HG02588 (cell line): ENCODE measurements at regions not wholly inside any gene's neighbourhood (a gene's known extent, or its start where the extent isn't known, plus 50 kb on each side); places are given as distances from the start of the nearest gene placed in this dataset.
A peak's percentile ranks its signal among the peaks of the same experiment; 100 is the strongest.

Source experiments
- ATAC-seq: cut with Tn5 transposase; IDR thresholded peaks from one replicate; pipeline ENCODE4 v1.9.1; 2021; ENCODE audit warnings: mild to moderate bottlenecking, moderate library complexity; ENCODE audit not compliant: unreplicated experiment

DNA sequence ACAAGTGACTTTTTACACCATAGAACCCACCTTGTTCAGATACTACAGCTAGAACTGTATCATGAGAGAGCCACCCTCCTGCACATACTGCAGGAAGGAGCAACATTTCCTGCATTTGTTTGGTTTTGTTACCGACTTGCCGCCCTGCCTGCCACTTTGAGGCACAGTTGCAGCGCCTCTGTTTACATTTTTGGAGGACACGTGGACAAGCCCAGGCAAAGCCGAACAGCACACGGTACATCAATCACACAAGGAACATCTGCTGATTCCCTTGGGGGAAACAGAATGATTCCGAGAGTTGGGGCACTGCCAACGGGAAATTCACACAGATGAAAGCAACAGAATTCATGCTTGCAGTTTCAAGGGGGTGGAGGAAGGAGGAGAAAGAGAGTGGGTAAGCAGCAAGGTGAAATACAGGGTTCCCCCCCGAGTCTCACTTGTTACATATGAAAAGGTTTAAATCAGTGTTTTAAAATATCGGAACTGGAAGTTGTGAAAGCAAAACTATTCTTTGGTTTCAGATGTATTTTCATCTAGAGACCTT, 110.7 kb downstream of the BTG1 start:
- ATAC-seq: peak; percentile 79

GRCh38 chr12:92034083-92034482, 111.6 kb downstream of the BTG1 start:
- ATAC-seq: no peak

DNA sequence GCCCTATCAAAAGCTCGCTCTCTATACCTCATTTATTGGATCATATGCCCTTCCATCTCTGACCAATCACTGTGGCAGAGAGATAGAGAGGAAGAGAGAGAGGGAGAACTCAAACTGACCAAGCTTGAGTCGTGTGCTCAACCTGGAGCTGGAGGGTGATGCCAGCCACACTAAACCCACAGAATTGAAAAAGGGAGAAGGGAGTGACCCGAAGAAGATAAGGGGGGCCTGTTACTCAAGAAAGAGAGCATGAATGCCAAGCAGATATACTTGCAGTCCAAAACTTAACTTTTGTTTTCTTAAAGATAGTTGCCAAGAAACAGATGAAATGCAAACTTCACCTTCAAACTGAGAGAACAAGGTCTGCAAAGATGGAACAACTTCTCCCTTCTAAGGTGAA, 112.7 kb downstream of the BTG1 start:
- no peak for ATAC-seq

- ATAC-seq: no peak
These were observed 113.5 kb downstream of the BTG1 start for GRCh38 chr12:92032101-92032500.

GRCh38 chr12:92030618-92031017, 115.0 kb downstream of the BTG1 start:
- ATAC-seq: peak; percentile 37

DNA sequence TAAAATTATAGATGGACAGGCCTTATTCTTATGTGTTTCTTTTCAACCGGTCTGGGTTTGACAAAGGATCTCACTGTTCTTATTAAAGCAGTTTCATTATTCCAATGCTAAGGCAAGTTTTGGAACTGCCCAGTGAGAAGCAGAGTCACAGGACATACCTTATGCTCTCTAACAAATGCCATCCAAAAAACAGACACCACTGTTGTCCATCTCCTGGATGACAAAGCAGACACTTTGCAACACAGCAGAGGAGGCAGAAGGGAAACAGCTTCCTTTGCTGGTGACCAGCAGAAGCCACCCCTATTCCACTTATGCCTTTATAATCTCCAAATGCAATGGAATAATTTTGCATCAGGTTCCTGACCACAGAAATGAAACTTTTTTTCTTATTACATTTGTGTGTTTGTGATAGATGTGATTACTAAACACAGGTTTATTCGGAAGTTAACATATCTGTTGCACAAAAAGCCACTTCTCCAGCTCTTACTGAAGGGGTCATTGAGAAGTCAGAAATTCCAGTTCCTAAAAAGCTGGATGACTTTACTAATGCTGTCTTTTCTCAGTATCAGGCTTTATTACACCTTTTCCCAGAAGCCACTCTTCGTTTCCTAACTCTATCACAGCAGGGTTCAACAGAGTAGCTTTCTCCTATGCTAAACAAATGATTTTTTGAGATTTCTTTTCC, 115.6 kb downstream of the BTG1 start:
- ATAC-seq: no peak

DNA sequence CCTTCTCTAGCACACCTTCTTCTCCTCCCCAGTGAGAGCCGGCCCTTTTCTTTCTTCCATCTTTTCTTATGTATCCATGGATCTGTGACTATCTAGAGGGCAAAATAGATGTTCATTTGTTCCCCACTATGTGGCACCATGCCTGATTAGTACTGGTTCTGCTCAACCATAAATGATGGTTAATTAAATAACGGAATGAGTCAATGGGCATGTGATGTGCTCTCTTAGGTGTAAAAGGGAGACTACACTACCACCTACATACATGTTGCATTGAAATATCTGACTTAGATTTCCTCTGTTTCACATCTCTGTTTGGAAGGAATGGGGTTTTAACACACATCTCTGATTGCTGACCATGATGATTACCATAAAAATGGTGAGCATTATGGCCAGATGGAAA, 116.5 kb downstream of the BTG1 start:
- ATAC-seq: no peak

DNA sequence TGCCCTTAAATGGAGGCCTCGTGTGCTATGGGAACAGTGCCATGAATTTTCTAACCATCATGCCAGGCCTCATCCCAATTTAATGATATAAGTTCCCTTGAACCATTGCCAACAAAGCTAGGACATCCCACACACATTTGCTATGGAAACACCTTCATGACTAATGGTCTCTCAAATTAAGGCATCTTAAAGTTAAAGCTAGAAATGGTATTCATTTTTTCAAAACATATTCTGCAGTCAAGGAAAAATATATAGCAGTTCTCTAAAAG, 117.3 kb downstream of the BTG1 start:
- ATAC-seq: no peak

DNA sequence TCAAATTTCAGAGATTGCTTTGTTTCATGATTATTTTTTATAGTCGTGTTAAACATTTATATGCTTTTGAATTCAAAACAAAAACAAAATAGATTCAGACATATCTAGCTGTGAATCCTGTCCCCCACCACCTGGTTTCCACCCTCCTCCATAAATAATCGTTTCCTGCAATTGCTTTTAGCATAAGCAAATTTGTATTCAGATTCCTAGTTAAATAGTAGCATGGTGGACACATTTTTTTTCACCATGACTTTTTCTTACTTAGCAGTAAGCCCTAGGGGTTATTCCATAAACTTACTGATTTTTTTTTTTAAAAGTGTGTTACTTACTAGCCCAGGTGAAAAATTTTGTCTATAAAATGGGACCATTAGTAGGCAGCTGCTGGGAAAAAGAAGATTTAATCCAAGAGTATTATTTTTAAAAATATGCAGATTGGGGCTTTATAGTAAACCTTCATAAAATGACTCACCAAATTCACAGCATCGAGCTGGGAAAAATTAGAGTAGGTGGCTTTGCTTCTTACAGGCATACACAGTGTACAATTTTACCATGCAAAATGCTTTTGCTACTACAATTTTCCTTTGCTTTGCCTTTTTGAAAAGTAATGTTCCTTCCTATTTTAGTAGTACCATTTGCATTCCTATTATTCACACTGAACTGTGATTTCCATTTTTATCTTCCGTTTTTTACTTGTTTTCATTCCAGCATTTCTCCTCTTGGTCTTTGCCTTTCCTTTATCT, 117.8 kb downstream of the BTG1 start:
- ATAC-seq: no peak

DNA sequence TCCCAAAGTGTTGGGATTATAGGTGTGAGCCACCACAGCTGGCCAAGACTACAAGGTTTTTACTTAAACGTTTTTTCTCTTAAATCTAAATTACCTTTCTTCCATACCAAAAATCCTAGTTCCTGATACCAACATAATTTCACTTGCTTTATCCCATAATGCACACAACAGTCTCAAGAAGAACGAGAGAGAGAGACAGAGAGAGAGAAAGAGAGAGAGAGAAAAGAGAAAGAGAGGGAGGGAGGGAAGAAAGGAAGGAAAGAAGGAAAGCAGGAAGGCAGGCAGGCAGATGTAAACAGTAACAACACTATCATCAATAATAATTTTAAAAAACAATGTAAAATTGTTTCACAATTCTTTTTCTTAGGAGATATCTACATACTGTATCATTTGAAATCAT, 118.4 kb downstream of the BTG1 start:
- no peak for ATAC-seq

DNA sequence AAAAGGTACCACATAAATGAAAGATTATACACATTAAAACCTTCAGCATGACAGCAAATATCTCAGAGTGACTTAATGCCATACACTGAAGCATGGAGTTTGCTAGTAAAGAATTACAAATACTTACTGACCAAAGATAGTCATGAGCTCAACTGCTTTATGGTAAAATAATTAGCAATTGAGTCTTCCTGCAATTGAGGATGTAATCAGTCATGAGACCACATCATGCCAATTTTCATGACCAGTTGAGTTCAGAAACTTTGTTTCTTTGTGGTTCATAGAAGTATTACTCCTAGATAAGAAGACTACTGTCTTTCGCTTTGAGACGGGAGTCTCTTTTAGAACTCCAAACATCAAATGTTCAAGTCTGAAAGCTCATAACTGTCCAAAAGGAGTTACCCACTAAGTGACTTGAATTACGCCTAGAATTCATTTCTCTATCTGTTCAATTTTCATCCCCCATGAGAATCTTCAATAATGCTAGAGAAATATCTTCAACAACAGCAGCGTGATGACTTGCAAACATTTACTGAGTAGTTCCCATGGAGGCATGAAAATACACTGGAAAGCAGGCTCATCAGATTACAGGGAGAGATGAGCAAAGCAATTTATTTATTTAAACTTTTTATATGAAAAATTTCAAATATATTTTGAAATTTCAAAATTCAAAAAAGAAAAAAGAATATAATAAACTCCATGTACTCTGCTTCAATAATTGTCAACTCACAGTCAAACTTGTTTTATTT, 120.0 kb downstream of the BTG1 start:
- no peak for ATAC-seq

DNA sequence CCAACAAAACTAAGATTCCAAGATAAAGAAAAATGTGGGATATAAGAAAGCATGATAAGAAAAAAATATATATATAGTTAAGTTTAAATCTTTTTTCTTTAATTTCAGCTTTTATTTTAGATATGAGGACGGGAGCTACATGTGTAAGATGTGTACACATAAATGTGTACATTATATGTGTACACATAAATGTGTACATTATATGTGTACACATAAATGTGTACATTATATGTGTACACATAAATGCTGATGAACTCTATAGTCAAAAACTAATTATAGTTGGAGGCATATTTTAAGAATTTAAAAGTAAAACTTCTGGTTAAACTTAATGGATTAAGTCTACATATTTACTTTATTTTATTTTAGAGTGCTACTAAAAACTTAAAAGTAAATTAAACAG, 123.6 kb downstream of the BTG1 start:
- ATAC-seq: no peak

DNA sequence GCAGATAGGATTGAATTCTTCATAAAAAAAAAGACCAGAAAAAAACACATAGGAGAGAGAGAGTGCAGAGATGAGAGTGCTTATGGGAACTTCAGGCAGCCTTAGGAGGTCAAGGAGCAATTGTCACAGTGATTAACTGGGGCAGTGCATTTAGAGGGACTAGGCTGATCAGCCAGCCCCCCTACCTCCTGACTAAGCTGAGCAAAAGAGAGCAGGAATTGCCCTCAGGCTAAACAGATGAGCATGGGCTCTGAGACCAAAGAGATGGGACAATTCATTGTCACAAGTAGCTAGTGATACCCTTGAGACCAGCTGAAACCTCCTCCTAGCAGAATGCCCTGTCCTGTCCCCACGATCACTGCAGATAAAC, 124.0 kb downstream of the BTG1 start:
- ATAC-seq: no peak

DNA sequence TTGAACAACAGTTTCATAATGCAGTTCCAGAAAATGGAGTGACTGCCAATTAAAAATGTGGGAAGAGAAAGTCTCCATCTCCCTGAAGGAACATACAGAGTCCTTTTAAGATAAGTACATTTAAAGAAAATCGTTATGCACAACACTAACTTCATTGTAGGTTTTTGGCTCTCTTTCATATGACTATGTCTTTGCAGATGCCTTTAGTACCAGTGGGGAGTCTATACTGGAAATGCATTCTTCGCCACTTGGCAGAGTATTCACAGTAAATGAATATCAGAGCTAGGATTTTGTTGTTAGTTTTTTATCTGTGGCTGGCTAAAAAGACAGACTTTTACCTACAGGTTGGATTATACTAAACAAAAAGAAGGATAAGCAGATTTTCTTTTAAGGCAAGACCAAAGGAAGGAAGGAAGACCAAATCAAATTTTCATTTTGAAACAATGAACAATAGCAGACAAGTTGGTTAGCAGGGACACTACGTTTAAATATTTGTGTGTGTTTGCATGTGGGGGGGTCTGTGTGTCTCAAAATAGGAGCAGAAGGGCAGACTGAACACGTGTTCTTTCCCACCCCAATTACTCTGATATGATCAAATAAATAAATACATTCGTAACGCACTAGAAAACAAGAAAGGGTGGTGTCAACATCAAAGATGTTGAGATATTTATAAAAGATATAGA, 124.5 kb downstream of the BTG1 start:
- ATAC-seq: no peak

- no peak for ATAC-seq
These were observed 126.0 kb downstream of the BTG1 start for GRCh38 chr12:92019491-92020277.

GRCh38 chr12:92012691-92013090, 133.0 kb downstream of the BTG1 start:
- ATAC-seq: no peak

- ATAC-seq: no peak
These were observed 134.6 kb downstream of the BTG1 start for GRCh38 chr12:92010853-92011701.

- no peak for ATAC-seq
These were observed 135.3 kb downstream of the BTG1 start for GRCh38 chr12:92010368-92010767.

- ATAC-seq: no peak
These were observed 137.3 kb downstream of the BTG1 start for GRCh38 chr12:92008345-92008744.

- ATAC-seq: no peak
These were observed 137.9 kb downstream of the BTG1 start for GRCh38 chr12:92007787-92008186.
